ENCODE measurements at regions not wholly inside any gene's neighbourhood (a gene's known extent, or its start where the extent isn't known, plus 50 kb on each side); places are given as distances from the start of the nearest gene placed in this dataset.

DNA sequence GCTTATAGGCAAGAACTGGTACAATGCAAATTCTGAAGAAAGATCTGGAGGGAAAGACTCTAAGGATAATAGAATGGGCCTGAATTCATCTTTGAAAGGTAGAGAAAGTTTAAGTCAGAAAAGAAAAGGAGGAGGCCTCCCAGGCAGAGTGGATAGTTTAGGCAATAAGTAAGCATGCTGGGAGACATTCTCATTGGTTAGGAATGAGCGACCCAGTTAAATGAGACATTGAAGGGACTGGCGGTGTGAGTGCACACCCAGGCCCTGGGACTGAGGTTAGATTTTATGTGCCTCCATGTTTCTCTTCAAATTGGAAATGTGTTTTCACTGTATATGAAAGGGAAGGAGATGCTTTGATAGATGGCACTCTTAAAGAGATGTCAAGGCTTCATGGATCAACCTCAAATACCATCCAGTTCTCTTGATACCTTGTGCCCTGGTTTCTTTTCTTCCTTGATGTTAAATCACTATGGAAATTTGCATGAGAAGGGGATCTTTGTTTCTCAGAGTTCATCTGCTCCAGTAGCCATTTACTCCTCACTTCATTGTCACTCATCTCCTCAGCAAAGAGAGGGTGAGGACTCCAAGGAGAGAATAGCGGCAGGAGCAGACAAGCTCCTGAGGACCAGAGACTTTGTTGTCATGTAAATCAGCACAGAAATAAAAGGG is 584.2 kb upstream of the INTU start:
- TF ChIP-seq HOXD1 (CRISPR knock-in tag; IDR thresholded peaks at IDR 0.05) (no peak), HNRNPH1 (optimal IDR thresholded peaks at IDR 0.05; ENCODE audit: low read depth, low read length) (no peak), SMYD3 (CRISPR knock-in tag; IDR thresholded peaks at IDR 0.05) (no peak), ZFX (CRISPR knock-in tag; IDR thresholded peaks at IDR 0.05; ENCODE audit: low read depth) (no peak), ZKSCAN1 (IDR thresholded peaks at IDR 0.05; ENCODE audit: low read length) (no peak), KAT7 (CRISPR knock-in tag; IDR thresholded peaks at IDR 0.05; ENCODE audit: borderline replicate concordance) (no peak), HOXA7 (CRISPR knock-in tag; IDR thresholded peaks at IDR 0.05) (no peak), RAD21 (CRISPR knock-in tag; IDR thresholded peaks at IDR 0.05) (no peak), ZNF274 (CRISPR knock-in tag; IDR thresholded peaks at IDR 0.05) (no peak), EP300 (IDR thresholded peaks at IDR 0.05; ENCODE audit: low read depth in 2 of 2, low read length in 2 of 2) (no peak), EP300 (CRISPR knock-in tag; IDR thresholded peaks at IDR 0.05; ENCODE audit: borderline replicate concordance) (no peak), TAF1 (CRISPR knock-in tag; IDR thresholded peaks at IDR 0.05) (no peak), U2AF2 (IDR thresholded peaks at IDR 0.05; ENCODE audit: low read depth, low read length) (no peak)
- TF ChIP-seq, protein P1, sequence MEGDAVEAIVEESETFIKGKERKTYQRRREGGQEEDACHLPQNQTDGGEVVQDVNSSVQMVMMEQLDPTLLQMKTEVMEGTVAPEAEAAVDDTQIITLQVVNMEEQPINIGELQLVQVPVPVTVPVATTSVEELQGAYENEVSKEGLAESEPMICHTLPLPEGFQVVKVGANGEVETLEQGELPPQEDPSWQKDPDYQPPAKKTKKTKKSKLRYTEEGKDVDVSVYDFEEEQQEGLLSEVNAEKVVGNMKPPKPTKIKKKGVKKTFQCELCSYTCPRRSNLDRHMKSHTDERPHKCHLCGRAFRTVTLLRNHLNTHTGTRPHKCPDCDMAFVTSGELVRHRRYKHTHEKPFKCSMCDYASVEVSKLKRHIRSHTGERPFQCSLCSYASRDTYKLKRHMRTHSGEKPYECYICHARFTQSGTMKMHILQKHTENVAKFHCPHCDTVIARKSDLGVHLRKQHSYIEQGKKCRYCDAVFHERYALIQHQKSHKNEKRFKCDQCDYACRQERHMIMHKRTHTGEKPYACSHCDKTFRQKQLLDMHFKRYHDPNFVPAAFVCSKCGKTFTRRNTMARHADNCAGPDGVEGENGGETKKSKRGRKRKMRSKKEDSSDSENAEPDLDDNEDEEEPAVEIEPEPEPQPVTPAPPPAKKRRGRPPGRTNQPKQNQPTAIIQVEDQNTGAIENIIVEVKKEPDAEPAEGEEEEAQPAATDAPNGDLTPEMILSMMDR (CRISPR knock-in tag; IDR thresholded peaks at IDR 0.05), result no peak
- TF ChIP-seq, protein P2, sequence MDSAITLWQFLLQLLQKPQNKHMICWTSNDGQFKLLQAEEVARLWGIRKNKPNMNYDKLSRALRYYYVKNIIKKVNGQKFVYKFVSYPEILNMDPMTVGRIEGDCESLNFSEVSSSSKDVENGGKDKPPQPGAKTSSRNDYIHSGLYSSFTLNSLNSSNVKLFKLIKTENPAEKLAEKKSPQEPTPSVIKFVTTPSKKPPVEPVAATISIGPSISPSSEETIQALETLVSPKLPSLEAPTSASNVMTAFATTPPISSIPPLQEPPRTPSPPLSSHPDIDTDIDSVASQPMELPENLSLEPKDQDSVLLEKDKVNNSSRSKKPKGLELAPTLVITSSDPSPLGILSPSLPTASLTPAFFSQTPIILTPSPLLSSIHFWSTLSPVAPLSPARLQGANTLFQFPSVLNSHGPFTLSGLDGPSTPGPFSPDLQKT (CRISPR knock-in tag; IDR thresholded peaks at IDR 0.05; ENCODE audit: borderline replicate concordance), result no peak
